ENCODE measurements at regions not wholly inside any gene's neighbourhood (a gene's known extent, or its start where the extent isn't known, plus 50 kb on each side); places are given as distances from the start of the nearest gene placed in this dataset.

DNA sequence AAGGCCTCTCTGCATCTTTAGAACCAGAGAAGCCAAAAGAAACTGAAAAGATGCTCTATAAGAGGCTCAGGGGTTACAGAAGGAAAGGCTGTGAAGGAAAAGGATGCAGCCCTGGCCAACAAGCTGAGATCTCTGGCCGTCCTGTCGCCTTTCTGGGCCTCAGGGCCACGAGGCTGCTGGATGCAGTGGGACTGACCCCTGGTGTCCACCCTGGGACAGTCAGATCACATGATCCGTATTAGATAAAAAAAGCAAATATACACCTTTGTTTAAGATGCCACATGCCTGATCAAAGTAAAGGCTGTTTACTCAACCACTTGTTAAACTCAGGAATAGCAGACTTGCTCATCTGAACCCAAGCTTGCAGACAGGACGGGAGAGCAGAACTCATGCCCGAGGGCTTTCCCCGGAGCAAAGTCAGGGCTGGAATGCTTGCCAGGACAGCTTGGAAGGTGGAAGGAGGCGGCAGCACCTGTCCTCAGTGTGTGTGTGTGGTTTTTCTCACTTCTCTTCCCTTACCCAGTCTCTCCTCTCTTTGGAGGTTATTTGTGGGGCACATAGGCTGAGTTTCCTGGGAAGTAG is 206.5 kb upstream of the TSHZ3 start:
- TF ChIP-seq, protein P1, sequence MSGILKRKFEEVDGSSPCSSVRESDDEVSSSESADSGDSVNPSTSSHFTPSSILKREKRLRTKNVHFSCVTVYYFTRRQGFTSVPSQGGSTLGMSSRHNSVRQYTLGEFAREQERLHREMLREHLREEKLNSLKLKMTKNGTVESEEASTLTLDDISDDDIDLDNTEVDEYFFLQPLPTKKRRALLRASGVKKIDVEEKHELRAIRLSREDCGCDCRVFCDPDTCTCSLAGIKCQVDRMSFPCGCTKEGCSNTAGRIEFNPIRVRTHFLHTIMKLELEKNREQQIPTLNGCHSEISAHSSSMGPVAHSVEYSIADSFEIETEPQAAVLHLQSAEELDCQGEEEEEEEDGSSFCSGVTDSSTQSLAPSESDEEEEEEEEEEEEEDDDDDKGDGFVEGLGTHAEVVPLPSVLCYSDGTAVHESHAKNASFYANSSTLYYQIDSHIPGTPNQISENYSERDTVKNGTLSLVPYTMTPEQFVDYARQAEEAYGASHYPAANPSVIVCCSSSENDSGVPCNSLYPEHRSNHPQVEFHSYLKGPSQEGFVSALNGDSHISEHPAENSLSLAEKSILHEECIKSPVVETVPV (CRISPR knock-in tag; IDR thresholded peaks at IDR 0.05) = no peak
- TF ChIP-seq ZC3H10 (CRISPR knock-in tag; IDR thresholded peaks at IDR 0.05) (no peak), ZFP30 (CRISPR knock-in tag; IDR thresholded peaks at IDR 0.05) (no peak), OSR1 (CRISPR knock-in tag; IDR thresholded peaks at IDR 0.05) (no peak), ZNF70 (CRISPR knock-in tag; IDR thresholded peaks at IDR 0.05) (no peak)
